ENCODE measurements at regions not wholly inside any gene's neighbourhood (a gene's known extent, or its start where the extent isn't known, plus 50 kb on each side); places are given as distances from the start of the nearest gene placed in this dataset.

- intact Hi-C loops (cut with micrococcal nuclease; ENCODE audit: unreplicated experiment): no loop called here
- H3K36me3 ChIP-seq (ENCODE audit: control insufficient read depth in 2 of 2, insufficient read depth in 2 of 2, low read length in 1 of 2): no peaks in the 10 kb centered on the region
- RAD21 ChIA-PET (ENCODE audit: unreplicated experiment): no interaction called here
- H3K4me3 ChIP-seq: no peak overlapping the region
- no peak overlapping the region for H3K27ac ChIP-seq (ENCODE audit: control insufficient read depth, insufficient read depth)
- no peak overlapping the region for H3K9ac ChIP-seq (ENCODE audit: control insufficient read depth, insufficient read depth, low read length)
- FAIRE-seq (no peak), DNase-seq (ENCODE audit: low read depth, low spot score) (no peak), ATAC-seq (no peak)
- no peaks in the 10 kb centered on the region; a peak in 1 of 4 replicates for H3K27me3 ChIP-seq (replicated peaks in 1 of 2; ENCODE audit: control insufficient read depth in 2 of 2, insufficient read depth in 2 of 2, low read length in 1 of 2)
- no peak overlapping the region for H2AFZ ChIP-seq (ENCODE audit: control insufficient read depth, low read depth, low read length)
- 0% methylated on average over 1 of the region's 1 CpG for WGBS (ENCODE audit: insufficient coverage, insufficient replicate concordance, low lambda C conversion rate, missing lambda C conversion rate)
- SMC1A ChIA-PET (ENCODE audit: uncharacterized antibody, unreplicated experiment): no interaction called here
- CTCF ChIA-PET: no interaction called here
- H4K20me1 ChIP-seq (ENCODE audit: control insufficient read depth, insufficient read depth): no peaks in the 10 kb centered on the region
- POLR2A ChIA-PET: no interaction called here
- H3K9me3 ChIP-seq (replicated peaks; ENCODE audit: control insufficient read depth, insufficient read depth, low read length): no peaks in the 10 kb centered on the region
- no peaks in the 10 kb centered on the region for H3K79me2 ChIP-seq (ENCODE audit: control insufficient read depth, insufficient read depth, low read length)
- no peak for TF ChIP-seq ATF7 (IDR thresholded peaks at IDR 0.05; ENCODE audit: low read depth)
- no peak for TF ChIP-seq LARP7 (IDR thresholded peaks at IDR 0.05)
- TF ChIP-seq POLR2AphosphoS2 (IDR thresholded peaks at IDR 0.05; ENCODE audit: low read depth, low read length): no peak
- TF ChIP-seq HDGF (IDR thresholded peaks at IDR 0.05): no peak
- TF ChIP-seq MYC (IDR thresholded peaks at IDR 0.05; ENCODE audit: insufficient read depth, insufficient read length, insufficient replicate concordance, low read length, severe bottlenecking): no peak
- no peak for TF ChIP-seq TCF3 (IDR thresholded peaks at IDR 0.05; ENCODE audit: borderline replicate concordance, insufficient read depth, low read depth, low read length)
- no peak for TF ChIP-seq IRF5 (IDR thresholded peaks at IDR 0.05; ENCODE audit: borderline replicate concordance)
- no peak for TF ChIP-seq RELB (IDR thresholded peaks at IDR 0.05; ENCODE audit: low read depth)
- no peak for TF ChIP-seq ZNF24 (IDR thresholded peaks at IDR 0.05)
- no peak for TF ChIP-seq MEF2A (IDR thresholded peaks at IDR 0.05; ENCODE audit: insufficient read depth, low read depth, low read length)
- no peak for TF ChIP-seq BCLAF1 (IDR thresholded peaks at IDR 0.05)
- TF ChIP-seq ZNF207 (IDR thresholded peaks at IDR 0.05; ENCODE audit: borderline replicate concordance): no peak
- no peak for TF ChIP-seq PAX8 (IDR thresholded peaks at IDR 0.05)
- no peak for TF ChIP-seq RUNX3 (IDR thresholded peaks at IDR 0.05; ENCODE audit: low read length)
- no peak for TF ChIP-seq RFX5 (IDR thresholded peaks at IDR 0.05; ENCODE audit: low read depth, low read length)
- no peak for TF ChIP-seq ZNF217 (IDR thresholded peaks at IDR 0.05)
- H3K4me1 ChIP-seq (ENCODE audit: control insufficient read depth, insufficient read depth, low read length): no peaks in the 10 kb centered on the region
- in situ Hi-C loops (cut with MboI): no loop called here
- no TSS peak for BruUV-seq (replicated peaks)
- no peak overlapping the region for H3K4me2 ChIP-seq (ENCODE audit: control insufficient read depth, insufficient read depth)
Observed at GRCh38 chr2:223107825-223108224, 55.8 kb downstream of the KCNE4 start.

Measured in GM12878 (cell line).